ENCODE measurements at regions not wholly inside any gene's neighbourhood (a gene's known extent, or its start where the extent isn't known, plus 50 kb on each side); places are given as distances from the start of the nearest gene placed in this dataset.

DNA sequence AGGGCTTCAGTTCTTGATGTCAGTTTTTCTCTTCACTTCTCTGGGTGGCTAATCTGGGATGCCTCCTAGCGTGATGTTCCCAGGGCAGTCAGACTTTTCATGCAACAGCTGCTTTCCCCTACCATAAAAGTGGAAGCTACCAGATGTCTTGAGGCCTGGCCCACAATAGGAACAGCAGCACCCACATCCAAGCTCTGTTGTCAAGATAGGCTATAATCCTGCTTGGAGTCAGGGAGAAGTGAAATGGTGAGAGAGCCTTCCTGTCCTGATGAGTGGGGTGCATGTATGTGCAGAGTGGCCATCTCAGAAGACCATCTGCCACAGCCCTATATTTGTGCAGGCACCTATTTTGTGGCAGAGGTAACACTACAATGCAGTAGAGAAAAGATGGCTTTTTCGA, 108.0 kb downstream of the HTR5A start:
- DNase-seq (ENCODE audit: low read depth in 4 of 4, low spot score in 3 of 4), result no peak

- DNase-seq (ENCODE audit: low read depth in 4 of 4, low spot score in 3 of 4), result no peak
These were observed 111.6 kb downstream of the HTR5A start for GRCh38 chr7:155181768-155182167.

- no peak for DNase-seq (ENCODE audit: low read depth in 4 of 4, low spot score in 3 of 4)
These were observed 112.4 kb downstream of the HTR5A start for GRCh38 chr7:155182406-155182970.

DNA sequence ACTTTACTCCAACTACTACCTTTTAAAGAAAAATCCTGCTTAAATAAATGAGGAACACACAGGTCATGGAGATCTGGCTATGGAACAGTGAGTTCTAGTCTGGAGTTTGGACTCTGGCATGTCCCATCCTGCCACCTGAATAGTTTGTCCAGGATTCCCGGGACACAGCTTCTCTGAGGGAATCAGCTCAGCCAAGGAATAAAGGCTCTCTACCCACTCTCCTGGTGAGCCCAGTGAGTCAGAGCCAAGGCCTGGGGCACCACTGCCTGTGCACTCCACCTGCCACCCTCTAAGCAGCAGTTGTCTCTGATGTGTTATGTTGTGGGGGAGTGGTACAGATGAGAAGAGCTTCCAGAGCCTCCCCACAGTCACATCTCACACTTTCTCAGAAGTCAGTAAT, 113.5 kb downstream of the HTR5A start:
- no peak for DNase-seq (ENCODE audit: low read depth in 4 of 4, low spot score in 3 of 4)

GRCh38 chr7:155184923-155185322, 112.8 kb upstream of the INSIG1 start:
- no peak for DNase-seq (ENCODE audit: low read depth in 4 of 4, low spot score in 3 of 4)

DNA sequence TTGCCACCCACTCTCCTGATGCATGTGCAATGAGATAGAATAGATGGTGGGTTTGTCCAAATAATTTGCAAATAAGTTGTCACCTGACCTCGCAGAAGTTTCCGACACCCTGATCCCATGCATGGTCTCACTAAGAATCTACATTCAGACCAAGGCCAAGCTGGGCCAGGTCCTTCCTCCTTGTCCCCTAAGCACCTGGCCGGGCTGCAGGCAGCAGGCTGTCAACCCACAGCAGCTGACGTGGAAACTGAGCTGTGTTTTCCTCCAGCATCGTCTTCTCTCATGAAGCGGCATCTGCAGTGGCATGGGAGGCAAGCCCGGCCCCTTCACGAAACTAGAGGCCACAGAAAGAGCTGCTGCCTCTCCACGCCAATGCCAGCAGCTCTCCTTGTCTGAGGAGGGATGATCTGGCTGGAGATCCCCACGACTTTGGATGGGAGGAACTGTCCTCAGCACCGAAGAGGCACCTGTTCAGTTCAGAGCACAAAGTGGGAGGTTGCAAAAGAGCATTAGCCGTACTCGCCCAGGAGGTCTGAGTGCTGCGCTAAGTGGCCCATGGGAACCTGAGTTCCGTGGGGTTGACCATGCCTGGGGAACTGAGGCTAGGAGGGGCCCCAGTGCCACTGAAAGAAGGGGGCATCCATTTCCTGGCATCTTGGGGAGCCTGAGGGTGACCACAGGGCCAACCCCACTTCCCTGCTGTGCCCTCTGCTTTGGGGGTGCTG, 110.5 kb upstream of the INSIG1 start:
- DNase-seq (ENCODE audit: low read depth in 4 of 4, low spot score in 3 of 4), result no peak

DNA sequence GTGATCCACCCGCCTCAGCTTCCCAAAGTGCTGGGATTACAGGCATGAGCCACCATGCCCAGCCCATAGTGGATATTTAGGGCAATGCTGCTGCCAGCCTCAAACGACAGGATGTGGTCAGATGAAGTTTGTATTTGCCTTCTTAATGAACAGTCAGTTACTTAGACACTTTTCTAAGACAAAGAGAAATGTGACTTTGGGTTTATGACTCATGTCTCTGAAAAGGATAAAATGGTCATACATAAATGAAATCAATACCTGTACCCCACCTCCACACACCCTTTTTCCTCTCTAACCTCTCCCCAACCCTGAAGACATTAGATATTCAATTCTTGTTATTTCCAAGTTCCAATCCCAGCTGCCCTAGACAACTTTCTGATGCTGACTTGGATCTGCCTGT, 109.3 kb upstream of the INSIG1 start:
- DNase-seq (ENCODE audit: low read depth in 4 of 4, low spot score in 3 of 4), result no peak

DNA sequence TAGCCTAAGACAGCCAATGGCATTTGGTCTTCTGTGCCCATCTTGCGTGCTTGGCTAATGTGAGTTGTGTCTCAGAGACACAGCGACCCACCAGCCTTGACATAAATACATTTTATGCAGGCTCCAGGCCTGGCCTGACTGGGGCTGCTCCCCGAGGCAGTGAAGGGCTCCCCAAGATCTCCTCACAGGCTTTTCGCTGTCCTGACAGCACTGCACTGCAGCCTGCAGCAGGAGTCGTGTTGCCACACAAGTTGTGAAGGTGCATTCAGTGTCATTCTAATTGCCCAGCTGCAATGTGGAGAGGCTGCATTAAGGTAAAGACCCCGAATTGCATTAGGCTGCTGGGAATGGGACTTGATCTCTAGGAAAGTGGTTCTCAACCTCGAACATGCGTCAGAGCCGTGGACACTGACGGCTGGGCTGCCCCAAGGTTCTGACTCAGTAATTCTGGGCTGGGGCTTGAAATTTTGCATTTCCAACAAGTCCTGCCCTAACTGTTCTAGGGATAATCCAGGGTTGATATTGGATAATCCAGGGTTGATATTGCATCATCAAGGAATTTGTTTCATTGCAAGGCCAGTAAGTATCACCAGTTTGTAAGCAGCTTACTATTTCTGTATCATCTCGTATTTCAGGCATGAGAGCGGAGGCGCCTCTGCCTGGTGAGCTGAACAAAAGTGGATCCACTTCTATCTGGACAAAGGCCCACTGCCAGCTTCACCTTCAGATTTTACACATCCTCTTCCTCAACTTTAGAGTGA, 108.7 kb upstream of the INSIG1 start:
- DNase-seq (ENCODE audit: low read depth in 4 of 4, low spot score in 3 of 4), result no peak

DNA sequence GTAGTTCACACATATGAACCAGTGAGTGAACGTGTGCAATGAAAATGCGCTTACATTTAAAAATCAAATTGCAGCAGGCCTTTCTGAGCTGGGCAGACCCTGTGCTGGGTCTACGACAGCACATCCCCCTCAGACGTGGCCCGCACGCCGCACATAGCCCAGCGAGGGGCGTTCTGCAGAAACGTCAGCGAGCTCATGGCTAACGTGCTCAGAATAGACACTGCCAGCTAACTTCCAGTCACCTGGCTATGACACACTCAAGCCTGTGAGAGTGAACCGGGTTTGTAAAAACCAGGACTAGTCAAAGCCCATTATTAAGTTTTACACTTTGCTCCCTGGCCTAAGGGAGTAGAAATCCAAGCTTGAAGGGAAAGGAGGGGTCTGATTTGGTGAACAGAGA, 108.1 kb upstream of the INSIG1 start:
- no peak for DNase-seq (ENCODE audit: low read depth in 4 of 4, low spot score in 3 of 4)

DNA sequence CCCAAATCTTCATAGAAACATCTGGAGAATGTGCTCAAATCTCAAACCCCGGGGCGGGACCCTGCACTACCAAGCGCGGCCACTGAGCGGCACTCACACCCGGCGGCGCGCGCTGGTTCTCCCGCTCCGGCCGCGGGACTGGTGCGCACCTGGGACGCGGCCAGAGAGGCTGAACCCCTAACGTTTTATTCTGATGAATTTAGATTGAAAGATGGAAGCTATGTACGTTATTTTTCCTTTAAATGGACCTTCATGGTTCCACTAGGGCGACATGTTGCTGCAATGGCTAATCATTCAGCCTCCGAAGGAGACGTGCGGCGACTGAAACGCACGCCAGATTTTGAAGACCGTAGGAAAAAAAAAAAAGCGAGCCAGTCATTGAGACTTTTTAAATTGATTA, 107.0 kb upstream of the INSIG1 start:
- no peak for DNase-seq (ENCODE audit: low read depth in 4 of 4, low spot score in 3 of 4)

DNA sequence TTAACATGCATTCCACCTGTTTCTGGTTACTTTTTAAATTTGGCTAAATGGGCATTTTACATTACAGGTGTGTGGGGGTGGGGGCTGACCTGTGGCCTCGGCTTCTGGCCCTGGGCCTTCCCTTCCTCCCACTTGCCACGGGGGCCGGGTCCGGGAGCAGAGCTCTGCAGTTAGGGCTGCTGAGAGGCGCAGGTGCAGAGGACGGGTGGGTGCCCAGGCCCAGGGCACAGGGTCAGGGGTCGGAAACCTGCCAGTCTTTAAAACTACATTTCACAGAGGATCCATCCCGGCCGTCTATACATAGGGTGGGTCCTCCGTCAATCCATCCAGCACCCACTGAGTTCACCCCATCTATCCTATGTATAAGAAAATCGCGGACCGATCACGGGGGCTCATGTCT, 106.5 kb upstream of the INSIG1 start:
- DNase-seq (ENCODE audit: low read depth in 4 of 4, low spot score in 3 of 4), result no peak

GRCh38 chr7:155191901-155192478, 105.7 kb upstream of the INSIG1 start:
- no peak for DNase-seq (ENCODE audit: low read depth in 4 of 4, low spot score in 3 of 4)

DNA sequence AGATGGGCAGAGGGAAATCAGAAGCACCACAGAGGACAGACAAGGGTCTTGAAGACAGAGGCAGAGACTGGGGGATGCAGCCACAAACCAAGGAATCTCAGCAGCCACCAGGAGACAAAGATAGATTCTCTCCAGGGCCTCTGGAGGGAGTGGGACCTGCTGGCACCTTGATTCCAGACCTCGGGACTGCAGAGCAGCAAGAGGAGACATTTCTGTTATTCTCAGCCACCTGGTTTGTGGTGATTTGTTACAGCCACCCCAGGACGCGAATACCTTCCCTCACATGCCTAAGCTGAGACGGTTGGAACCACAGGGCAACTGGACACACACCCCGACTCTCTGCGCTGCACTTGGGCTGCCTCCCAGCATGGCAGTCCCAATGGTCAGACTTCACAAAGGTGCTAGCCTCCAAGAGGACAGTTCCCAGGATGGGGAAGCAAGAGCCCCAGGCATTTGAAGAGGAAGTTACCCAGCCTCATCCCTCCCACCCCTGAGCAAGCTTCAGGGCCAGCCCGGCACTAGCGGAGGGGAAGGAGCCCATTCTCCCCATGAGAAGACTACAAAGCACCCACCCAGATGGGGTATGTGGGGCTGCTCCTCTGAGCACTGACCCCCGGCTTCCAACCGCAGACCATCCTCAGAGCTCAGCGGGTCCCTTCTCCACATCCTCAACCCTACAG, 104.6 kb upstream of the INSIG1 start:
- DNase-seq (ENCODE audit: low read depth in 4 of 4, low spot score in 3 of 4), result no peak

GRCh38 chr7:155193716-155194115, 104.0 kb upstream of the INSIG1 start:
- no peak for DNase-seq (ENCODE audit: low read depth in 4 of 4, low spot score in 3 of 4)

DNA sequence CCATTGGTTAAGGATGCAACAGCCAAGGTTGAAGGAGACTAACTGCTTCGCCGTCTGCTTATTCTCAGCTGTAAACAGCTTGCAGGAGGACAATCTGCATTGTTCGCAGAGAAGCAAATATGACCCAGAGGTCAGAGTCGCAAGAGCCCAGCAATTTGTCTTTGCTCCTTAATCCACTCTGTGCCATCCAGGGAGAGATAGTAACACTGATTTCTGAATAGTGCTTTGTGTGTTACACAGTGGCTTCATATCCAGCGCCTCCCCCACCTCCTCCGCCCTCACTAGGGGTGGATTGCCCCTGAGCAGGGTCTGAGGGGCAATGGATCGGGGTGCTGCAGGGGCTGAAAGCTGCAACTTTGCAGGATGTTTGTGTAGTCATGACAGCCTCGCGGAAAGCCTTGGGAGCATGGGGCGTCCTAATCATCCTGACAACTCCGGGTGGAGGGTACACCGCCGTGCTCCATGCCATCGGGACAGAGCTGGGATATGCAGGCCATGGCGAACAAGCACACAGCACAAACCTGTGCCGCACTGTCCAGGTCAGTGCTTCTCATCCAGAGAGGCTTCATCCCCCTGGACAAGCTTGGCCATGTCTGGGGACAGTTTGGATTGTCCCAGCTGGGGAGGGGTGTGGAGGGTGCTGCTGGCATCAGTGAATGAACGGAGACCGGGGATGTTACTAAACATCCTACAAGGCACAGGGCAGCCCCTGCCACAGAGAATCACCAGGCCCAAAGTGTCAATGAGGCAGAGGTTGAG, 103.1 kb upstream of the INSIG1 start:
- no peak for DNase-seq (ENCODE audit: low read depth in 4 of 4, low spot score in 3 of 4)

GRCh38 chr7:155195939-155196523, 101.6 kb upstream of the INSIG1 start:
- no peak for DNase-seq (ENCODE audit: low read depth in 4 of 4, low spot score in 3 of 4)

- DNase-seq (ENCODE audit: low read depth in 4 of 4, low spot score in 3 of 4), result no peak
These were observed 99.3 kb upstream of the INSIG1 start for GRCh38 chr7:155198196-155198892.

DNA sequence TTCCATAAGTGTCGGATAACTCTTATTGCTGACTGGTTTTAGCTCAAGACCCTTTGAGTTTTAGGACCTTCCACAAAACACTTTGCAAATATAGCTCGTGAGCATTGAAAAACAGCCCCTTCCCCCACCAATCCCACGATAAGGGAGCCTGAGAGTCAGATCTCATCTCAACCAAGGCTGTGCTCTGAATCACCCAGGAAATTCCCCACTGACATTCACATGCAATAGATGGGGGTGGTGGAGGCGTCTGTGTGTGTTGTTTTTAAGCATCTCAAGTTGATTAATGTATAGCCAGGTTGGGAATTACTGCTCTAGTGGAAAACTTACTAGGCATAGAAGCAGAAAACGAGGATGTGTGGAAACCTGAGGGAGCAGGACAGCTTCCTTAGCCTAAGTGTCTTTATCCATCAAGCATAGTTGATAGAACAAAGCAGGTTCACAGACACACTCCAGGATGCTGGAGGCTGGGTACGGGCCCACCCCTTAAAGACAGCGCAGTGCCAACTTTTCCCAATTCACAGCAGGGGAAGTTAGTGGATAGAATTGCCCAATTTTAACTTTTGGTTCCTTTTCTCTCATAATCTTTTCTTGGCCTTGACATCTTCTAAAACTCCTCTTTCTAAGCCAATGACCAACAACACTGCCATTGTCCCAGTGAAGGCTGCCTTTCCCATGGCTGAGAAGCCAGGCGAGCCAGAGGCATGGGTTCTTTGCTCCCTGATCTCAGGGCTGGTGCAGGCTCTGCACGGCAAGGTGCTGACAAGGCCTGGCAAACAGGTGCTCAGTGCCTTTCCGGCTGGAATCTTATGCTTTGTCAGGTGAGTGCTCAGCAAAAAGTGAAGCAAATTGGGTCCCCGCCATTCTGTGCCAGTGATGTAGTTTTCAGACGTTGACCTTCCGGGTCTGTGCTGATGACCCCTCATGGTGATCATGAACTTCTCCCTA, 98.5 kb upstream of the INSIG1 start:
- DNase-seq (ENCODE audit: low read depth in 4 of 4, low spot score in 3 of 4), result no peak
